H1 (cell line): ENCODE measurements at regions not wholly inside any gene's neighbourhood (a gene's known extent, or its start where the extent isn't known, plus 50 kb on each side); places are given as distances from the start of the nearest gene placed in this dataset.

Experiments
- BACH1 ChIP-seq: IDR thresholded peaks from 2 replicates; pipeline ENCODE4 v1.6.1; 2012; ENCODE audit warnings: low read length, improper control_type of control experiment
- JUND ChIP-seq: IDR thresholded peaks from 2 replicates; pipeline ENCODE4 v1.6.1; 2011; ENCODE audit warnings: mild to moderate bottlenecking, improper control_type of control experiment, low read length
- SP1 ChIP-seq: IDR thresholded peaks from 2 replicates; pipeline ENCODE4 v1.6.1; 2011; ENCODE audit warnings: low read depth, low read length
- TF ChIP-seq, protein P1 (sequence below): fragments of 300-600 bp; sonication (generic); IDR thresholded peaks from 2 replicates; pipeline ENCODE4 v1.7.1; 2012; ENCODE audit warnings: low read length, moderate library complexity, mild to moderate bottlenecking, inconsistent platforms; ENCODE audit not compliant: insufficient replicate concordance

DNA sequence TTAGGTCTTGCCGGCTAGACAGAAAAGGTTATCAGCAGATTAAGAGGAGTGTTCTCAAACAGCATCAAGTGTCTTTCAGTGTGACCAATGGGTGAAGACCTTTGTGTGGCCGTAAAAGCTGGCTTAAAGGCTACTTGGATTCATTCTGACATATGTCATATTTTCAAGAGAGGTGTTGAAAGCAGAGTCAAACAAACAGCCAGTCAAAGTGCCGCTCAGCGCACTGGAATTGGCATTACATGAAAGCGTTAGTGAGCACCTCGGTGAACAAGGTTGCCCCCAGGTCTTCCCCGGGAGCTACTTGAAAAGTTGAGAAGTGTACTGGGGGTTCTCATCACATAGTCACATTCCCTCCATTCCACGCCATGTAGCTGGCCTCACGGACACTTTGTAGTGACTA, 148.9 kb downstream of the SOX3 start (continued):
- TF ChIP-seq BACH1, result no peak
- no peak for TF ChIP-seq SP1
- TF ChIP-seq JUND, result no peak
- TF ChIP-seq, protein P1, sequence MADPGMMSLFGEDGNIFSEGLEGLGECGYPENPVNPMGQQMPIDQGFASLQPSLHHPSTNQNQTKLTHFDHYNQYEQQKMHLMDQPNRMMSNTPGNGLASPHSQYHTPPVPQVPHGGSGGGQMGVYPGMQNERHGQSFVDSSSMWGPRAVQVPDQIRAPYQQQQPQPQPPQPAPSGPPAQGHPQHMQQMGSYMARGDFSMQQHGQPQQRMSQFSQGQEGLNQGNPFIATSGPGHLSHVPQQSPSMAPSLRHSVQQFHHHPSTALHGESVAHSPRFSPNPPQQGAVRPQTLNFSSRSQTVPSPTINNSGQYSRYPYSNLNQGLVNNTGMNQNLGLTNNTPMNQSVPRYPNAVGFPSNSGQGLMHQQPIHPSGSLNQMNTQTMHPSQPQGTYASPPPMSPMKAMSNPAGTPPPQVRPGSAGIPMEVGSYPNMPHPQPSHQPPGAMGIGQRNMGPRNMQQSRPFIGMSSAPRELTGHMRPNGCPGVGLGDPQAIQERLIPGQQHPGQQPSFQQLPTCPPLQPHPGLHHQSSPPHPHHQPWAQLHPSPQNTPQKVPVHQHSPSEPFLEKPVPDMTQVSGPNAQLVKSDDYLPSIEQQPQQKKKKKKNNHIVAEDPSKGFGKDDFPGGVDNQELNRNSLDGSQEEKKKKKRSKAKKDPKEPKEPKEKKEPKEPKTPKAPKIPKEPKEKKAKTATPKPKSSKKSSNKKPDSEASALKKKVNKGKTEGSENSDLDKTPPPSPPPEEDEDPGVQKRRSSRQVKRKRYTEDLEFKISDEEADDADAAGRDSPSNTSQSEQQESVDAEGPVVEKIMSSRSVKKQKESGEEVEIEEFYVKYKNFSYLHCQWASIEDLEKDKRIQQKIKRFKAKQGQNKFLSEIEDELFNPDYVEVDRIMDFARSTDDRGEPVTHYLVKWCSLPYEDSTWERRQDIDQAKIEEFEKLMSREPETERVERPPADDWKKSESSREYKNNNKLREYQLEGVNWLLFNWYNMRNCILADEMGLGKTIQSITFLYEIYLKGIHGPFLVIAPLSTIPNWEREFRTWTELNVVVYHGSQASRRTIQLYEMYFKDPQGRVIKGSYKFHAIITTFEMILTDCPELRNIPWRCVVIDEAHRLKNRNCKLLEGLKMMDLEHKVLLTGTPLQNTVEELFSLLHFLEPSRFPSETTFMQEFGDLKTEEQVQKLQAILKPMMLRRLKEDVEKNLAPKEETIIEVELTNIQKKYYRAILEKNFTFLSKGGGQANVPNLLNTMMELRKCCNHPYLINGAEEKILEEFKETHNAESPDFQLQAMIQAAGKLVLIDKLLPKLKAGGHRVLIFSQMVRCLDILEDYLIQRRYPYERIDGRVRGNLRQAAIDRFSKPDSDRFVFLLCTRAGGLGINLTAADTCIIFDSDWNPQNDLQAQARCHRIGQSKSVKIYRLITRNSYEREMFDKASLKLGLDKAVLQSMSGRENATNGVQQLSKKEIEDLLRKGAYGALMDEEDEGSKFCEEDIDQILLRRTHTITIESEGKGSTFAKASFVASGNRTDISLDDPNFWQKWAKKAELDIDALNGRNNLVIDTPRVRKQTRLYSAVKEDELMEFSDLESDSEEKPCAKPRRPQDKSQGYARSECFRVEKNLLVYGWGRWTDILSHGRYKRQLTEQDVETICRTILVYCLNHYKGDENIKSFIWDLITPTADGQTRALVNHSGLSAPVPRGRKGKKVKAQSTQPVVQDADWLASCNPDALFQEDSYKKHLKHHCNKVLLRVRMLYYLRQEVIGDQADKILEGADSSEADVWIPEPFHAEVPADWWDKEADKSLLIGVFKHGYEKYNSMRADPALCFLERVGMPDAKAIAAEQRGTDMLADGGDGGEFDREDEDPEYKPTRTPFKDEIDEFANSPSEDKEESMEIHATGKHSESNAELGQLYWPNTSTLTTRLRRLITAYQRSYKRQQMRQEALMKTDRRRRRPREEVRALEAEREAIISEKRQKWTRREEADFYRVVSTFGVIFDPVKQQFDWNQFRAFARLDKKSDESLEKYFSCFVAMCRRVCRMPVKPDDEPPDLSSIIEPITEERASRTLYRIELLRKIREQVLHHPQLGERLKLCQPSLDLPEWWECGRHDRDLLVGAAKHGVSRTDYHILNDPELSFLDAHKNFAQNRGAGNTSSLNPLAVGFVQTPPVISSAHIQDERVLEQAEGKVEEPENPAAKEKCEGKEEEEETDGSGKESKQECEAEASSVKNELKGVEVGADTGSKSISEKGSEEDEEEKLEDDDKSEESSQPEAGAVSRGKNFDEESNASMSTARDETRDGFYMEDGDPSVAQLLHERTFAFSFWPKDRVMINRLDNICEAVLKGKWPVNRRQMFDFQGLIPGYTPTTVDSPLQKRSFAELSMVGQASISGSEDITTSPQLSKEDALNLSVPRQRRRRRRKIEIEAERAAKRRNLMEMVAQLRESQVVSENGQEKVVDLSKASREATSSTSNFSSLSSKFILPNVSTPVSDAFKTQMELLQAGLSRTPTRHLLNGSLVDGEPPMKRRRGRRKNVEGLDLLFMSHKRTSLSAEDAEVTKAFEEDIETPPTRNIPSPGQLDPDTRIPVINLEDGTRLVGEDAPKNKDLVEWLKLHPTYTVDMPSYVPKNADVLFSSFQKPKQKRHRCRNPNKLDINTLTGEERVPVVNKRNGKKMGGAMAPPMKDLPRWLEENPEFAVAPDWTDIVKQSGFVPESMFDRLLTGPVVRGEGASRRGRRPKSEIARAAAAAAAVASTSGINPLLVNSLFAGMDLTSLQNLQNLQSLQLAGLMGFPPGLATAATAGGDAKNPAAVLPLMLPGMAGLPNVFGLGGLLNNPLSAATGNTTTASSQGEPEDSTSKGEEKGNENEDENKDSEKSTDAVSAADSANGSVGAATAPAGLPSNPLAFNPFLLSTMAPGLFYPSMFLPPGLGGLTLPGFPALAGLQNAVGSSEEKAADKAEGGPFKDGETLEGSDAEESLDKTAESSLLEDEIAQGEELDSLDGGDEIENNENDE, result no peak
